ENCODE measurements at regions not wholly inside any gene's neighbourhood (a gene's known extent, or its start where the extent isn't known, plus 50 kb on each side); places are given as distances from the start of the nearest gene placed in this dataset.

DNA sequence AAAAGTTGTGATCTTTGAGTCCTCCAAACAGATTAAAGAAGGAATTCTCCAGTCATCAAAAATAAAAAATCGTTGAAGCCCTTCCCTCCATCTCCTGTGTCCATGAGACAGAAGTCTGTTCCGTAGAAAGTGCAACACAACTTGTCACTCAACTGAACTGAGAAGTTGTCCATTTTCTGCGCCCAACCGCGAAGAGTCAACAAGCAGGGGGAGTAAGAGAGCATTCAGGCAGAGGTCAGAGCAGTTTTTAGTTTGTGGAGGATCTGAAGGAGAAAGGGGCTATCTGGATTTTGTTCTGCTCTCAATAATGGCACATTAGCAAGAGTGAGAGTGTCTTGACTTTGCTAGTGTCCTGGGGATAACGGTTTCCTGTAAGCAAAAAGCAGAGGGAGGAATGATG is 303.9 kb downstream of the ICE1 start:
- H3K4me1 Mint-ChIP-seq, result peaks cover 7% of the 10 kb centered on the region
- H3K27me3 Mint-ChIP-seq (ENCODE audit: insufficient read depth, low read depth), result peaks cover 4% of the 10 kb centered on the region
- H3K36me3 Mint-ChIP-seq, result no peaks in the 10 kb centered on the region
- TF ChIP-seq, protein P1, sequence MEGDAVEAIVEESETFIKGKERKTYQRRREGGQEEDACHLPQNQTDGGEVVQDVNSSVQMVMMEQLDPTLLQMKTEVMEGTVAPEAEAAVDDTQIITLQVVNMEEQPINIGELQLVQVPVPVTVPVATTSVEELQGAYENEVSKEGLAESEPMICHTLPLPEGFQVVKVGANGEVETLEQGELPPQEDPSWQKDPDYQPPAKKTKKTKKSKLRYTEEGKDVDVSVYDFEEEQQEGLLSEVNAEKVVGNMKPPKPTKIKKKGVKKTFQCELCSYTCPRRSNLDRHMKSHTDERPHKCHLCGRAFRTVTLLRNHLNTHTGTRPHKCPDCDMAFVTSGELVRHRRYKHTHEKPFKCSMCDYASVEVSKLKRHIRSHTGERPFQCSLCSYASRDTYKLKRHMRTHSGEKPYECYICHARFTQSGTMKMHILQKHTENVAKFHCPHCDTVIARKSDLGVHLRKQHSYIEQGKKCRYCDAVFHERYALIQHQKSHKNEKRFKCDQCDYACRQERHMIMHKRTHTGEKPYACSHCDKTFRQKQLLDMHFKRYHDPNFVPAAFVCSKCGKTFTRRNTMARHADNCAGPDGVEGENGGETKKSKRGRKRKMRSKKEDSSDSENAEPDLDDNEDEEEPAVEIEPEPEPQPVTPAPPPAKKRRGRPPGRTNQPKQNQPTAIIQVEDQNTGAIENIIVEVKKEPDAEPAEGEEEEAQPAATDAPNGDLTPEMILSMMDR (IDR thresholded peaks at IDR 0.05), result peak; percentile 23
- TF ChIP-seq EZH2phosphoT487 (IDR thresholded peaks at IDR 0.05) (no peak), EZH2 (IDR thresholded peaks at IDR 0.05) (no peak)
- peaks cover 10% of the 10 kb centered on the region for H3K9me3 Mint-ChIP-seq
- Histone ChIP-seq H3K4me1 (no peaks in the 10 kb centered on the region), H3K4me3 (no peak overlapping the region), H4K20me1 (ENCODE audit: low read depth) (no peaks in the 10 kb centered on the region), H3K27ac (no peak overlapping the region), H3K27me3 (no peaks in the 10 kb centered on the region), H3K9ac (no peak overlapping the region), H3K36me3 (no peaks in the 10 kb centered on the region), H3K9me3 (ENCODE audit: low read depth) (no peaks in the 10 kb centered on the region), H3K79me2 (ENCODE audit: low read depth) (no peaks in the 10 kb centered on the region), H3K4me2 (no peak overlapping the region), H3F3A (ENCODE audit: low read depth) (no peaks in the 10 kb centered on the region), H2AFZ (replicated peaks) (no peak overlapping the region)
- no peak for DNase-seq (ENCODE audit: low spot score)
- no peak overlapping the region for H3K4me3 Mint-ChIP-seq
- no peak overlapping the region for H3K27ac Mint-ChIP-seq

DNA sequence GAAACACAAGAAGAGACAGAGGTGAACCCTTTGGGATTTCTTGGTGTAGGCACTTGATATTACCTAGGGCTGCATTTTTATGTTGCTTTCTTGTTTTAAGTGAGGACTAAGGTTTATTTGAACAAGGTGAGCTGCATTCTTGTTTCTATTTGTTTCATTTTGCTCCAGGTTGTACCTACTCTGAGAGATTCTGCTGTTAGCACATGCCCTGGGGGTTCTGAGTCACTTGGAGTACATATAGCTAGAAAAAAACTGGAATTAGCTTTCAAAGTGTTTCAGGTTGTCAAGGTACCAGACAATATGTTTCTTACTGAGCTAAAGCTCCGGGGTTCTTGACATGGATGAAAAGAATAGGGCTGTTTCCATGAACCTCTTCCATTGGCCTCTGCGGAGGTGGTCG is 299.4 kb downstream of the ICE1 start:
- Histone ChIP-seq H3K27ac (no peak overlapping the region), H3F3A (ENCODE audit: low read depth) (no peaks in the 10 kb centered on the region), H2AFZ (replicated peaks) (no peak overlapping the region), H3K4me1 (no peaks in the 10 kb centered on the region), H3K4me2 (no peak overlapping the region), H4K20me1 (ENCODE audit: low read depth) (no peaks in the 10 kb centered on the region), H3K4me3 (no peak overlapping the region), H3K9ac (no peak overlapping the region), H3K9me3 (ENCODE audit: low read depth) (no peaks in the 10 kb centered on the region), H3K27me3 (no peaks in the 10 kb centered on the region), H3K36me3 (no peaks in the 10 kb centered on the region), H3K79me2 (ENCODE audit: low read depth) (no peaks in the 10 kb centered on the region)
- Mint-ChIP-seq H3K9me3 (peaks cover 10% of the 10 kb centered on the region), H3K27ac (no peak overlapping the region), H3K27me3 (ENCODE audit: insufficient read depth, low read depth) (peaks cover 3% of the 10 kb centered on the region), H3K36me3 (no peaks in the 10 kb centered on the region), H3K4me1 (peaks cover 6% of the 10 kb centered on the region), H3K4me3 (no peak overlapping the region)
- TF ChIP-seq EZH2phosphoT487 (IDR thresholded peaks at IDR 0.05), result no peak
- TF ChIP-seq, protein P1 (IDR thresholded peaks at IDR 0.05), result no peak
- no peak for TF ChIP-seq EZH2 (IDR thresholded peaks at IDR 0.05)
- no peak for DNase-seq (ENCODE audit: low spot score)

DNA sequence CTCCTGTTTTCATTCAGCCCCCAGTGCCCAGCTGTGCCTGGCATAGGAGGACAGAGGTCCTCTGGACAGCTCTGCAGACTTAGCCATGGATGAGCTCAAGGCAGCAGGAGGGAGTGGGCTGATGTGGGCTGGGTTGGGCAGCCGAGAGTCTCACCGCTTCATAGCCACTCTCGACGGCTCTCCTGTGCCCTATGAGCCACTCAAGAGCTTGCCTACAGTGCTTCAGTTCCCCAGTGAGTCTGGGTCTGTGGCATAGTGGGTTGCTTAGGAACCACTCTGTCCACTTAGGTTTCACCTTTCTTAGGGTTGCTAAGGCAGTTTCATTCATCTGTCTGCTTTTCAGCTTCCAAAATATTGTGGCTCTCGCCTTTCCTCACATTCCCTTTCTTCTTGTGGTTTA is 296.8 kb downstream of the ICE1 start:
- no peak overlapping the region for H3K27ac Mint-ChIP-seq
- no peaks in the 10 kb centered on the region for H3K36me3 Mint-ChIP-seq
- Histone ChIP-seq H2AFZ (replicated peaks) (no peak overlapping the region), H3K4me1 (no peaks in the 10 kb centered on the region), H3K79me2 (ENCODE audit: low read depth) (no peaks in the 10 kb centered on the region), H3F3A (ENCODE audit: low read depth) (no peaks in the 10 kb centered on the region), H3K4me3 (no peak overlapping the region), H4K20me1 (ENCODE audit: low read depth) (no peaks in the 10 kb centered on the region), H3K36me3 (no peaks in the 10 kb centered on the region), H3K27me3 (no peaks in the 10 kb centered on the region), H3K9me3 (ENCODE audit: low read depth) (no peaks in the 10 kb centered on the region), H3K4me2 (no peak overlapping the region), H3K27ac (no peak overlapping the region), H3K9ac (no peak overlapping the region)
- TF ChIP-seq EZH2phosphoT487 (IDR thresholded peaks at IDR 0.05) (no peak), EZH2 (IDR thresholded peaks at IDR 0.05) (no peak)
- TF ChIP-seq, protein P1 (IDR thresholded peaks at IDR 0.05), result no peak
- peaks cover 5% of the 10 kb centered on the region for H3K27me3 Mint-ChIP-seq (ENCODE audit: insufficient read depth, low read depth)
- DNase-seq (ENCODE audit: low spot score), result no peak
- peaks cover 6% of the 10 kb centered on the region for H3K4me1 Mint-ChIP-seq
- no peak overlapping the region for H3K4me3 Mint-ChIP-seq
- peaks cover 8% of the 10 kb centered on the region for H3K9me3 Mint-ChIP-seq

All from neural progenitor cell (in vitro differentiated cells).